HG03432 (cell line): ENCODE measurements at regions not wholly inside any gene's neighbourhood (a gene's known extent, or its start where the extent isn't known, plus 50 kb on each side); places are given as distances from the start of the nearest gene placed in this dataset.

Experiments
- ATAC-seq: cut with Tn5 transposase; IDR thresholded peaks from one replicate; pipeline ENCODE4 v1.9.1; 2021; ENCODE audit warnings: mild to moderate bottlenecking, moderate library complexity; ENCODE audit not compliant: unreplicated experiment

DNA sequence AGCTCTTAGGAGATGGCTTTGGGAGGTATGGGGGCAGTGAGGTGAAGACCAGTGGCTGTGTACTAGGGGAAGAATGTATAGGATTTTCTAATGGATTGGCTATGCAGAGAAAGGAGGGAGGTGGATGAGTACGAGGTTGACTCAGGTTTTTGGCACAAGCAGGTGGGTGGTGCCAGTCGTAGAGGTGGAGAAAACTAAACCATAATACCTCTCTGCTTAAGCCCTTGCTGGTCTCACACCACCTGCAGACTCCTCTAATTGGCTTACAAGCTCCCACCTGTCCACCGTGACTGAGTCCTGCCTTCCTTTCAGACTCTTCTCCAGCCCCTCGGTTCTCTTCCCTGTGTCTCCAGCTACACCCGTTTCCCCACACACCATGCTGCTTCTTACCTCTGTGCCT lies 521.7 kb upstream of the CLINT1 start:
- ATAC-seq = no peak

DNA sequence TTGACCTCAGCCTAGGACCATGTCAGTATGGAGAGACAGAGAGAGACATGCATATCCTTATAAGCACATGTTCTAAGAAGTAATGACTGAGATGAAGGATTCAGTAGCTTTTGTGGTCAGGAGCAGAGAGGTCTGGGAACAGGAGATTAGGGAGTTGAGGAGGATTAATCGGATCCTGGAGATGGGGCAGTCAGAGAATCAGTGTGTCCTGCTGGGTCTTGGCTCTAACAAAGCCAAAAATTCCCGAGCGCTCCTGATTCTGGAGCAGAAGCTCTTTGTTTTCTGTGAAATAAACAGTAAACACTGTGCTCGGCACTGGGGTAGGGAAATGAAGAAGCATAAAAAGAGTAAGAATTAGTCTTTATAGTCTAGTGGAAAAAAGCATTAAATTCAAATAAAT lies 520.0 kb upstream of the CLINT1 start:
- no peak for ATAC-seq

DNA sequence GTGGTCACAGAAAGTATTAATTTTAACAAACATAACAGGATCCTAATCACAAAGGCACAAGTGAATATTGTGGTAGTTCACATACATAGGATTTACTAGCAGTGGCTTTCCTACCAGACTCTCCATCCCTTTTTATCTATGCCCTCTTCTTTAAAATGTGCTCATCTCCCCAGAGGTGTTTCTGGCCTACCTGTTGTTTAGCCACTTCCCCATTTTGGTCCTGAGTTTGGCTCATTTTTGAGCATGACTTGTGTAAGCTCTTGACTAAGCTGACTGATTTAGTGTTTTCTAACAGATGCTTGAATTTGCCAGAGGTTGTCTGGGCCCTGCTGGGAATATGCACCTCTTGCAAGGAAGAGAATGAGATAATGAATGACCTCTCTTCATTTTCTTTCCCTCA lies 517.7 kb upstream of the CLINT1 start:
- no peak for ATAC-seq

DNA sequence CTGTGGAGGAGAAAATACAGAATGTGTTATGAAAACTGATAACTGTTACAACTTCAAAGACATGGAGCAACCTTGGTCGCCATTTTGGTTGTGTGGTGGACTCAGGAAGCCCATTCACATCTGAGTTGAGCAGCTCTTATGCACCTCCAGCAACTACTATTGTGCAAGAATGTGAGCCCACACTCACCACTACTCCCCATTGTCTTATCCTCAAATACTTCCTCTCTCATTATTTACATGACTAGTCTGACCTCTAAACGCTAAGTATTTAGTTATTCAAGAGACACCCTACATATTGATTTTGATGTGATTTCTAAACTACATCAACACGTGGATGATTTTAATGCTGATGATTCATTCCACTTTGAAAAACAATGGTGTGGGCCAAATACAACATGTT lies 516.6 kb upstream of the CLINT1 start:
- ATAC-seq = no peak

DNA sequence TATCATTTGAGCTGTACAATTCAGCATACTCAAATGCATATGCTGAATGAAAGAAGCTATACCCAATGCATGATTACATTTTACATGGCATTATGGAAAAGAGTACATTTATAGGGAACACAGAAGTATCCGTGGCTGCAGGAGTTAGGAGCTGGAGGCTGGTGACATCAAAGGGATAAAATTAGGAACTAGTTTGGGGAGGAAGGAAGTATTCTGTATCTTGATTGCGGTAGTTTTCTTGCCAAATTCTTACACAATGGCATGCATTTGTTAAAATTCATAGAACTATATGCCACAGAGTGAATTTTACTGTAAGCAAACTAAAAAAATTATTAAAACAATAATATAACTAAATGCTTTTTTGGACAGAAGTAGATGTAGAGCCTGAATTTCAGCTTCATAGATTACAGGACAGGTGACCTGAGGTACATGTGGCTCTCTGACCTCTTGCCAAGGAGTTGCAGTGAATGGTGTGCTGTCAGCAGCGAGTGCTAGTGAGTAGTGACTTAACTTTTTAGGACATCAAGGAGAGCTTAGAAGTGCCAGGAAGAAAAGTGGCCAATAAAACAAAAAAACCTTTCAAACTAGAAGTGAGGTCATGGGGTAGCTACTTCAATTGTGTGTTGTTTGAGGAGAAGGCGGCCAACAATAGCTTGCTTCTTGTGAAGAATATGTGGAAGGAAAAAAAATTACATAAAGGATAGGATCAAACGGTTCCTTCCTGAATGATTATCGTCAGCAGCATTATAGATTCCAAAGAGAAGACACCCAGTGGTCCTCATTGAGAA lies 514.9 kb upstream of the CLINT1 start:
- ATAC-seq = no peak

DNA sequence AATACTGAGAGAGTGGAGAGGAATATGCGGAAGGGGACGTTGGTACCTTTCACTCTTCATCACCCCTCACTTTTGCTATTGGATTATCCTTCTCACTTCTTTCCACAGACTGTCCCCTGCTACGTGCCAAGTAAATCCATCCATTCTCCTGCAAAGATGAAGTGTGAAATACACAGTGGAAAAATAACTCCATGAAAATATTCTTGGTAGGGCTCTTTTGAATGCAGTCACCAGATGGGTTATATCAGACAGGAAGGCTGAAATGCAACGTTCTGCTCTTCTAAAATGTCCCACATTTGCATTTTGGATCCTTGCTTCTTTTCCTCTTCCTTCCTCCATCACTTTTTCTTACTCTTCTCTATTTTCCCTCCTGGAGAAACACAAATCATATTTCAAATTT lies 510.3 kb upstream of the CLINT1 start:
- ATAC-seq = no peak

DNA sequence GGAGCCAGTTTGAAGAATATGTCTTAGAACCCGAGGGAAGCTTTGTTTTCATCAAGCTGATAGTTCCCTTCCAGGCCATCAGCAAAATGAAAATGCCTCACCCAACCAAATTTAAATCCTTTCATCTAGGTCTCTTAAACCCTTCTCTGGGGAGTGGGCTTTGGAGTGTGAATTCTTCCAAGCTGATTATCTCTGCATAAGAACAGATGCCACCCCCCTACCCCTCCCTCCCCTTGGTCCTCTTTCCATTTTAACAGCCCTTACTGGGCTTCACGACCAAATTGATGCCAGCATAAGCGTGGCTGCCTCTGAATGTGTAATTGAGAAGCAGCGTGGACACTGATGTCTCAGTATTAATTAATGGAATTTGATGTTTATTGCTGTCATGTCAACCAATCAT lies 509.7 kb upstream of the CLINT1 start:
- no peak for ATAC-seq

DNA sequence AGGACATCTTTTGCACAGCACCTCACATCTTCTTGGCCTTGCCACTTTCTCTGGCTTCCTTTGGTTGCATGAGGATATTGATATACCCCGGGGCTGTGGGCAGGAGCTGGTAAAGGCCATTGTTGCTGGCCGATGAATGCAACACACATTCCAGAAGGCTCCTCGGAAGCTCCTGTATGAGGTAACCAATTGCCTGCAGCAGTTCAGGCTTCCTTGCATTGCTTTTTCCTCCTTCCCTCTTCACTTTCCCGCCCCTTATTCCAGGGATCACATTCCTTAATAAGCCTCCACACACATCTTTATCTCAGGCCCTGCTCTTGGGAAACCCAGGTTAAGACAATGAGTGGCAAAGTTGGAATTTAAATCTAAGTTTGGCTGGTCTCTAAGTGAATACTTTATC lies 505.4 kb upstream of the CLINT1 start:
- no peak for ATAC-seq

DNA sequence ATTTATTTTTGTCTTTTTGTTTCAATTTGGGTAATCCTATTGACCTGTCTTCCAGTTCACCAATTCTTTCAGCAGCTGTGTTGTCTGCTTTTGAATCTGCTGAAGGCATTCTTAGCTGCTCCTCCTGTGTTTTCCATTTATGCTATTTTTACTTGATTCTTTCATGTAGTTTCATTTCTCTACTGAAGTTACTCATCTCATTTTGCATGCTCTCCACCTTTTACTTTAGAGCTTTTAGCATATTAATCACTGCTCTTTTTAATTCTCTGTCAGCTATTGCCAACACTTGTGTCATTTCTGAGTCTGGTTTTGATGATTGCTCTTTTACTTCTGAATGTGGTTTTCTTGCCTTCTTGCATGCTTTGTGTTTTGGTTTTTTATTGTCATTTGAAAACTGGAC lies 496.0 kb upstream of the CLINT1 start:
- ATAC-seq = no peak

DNA sequence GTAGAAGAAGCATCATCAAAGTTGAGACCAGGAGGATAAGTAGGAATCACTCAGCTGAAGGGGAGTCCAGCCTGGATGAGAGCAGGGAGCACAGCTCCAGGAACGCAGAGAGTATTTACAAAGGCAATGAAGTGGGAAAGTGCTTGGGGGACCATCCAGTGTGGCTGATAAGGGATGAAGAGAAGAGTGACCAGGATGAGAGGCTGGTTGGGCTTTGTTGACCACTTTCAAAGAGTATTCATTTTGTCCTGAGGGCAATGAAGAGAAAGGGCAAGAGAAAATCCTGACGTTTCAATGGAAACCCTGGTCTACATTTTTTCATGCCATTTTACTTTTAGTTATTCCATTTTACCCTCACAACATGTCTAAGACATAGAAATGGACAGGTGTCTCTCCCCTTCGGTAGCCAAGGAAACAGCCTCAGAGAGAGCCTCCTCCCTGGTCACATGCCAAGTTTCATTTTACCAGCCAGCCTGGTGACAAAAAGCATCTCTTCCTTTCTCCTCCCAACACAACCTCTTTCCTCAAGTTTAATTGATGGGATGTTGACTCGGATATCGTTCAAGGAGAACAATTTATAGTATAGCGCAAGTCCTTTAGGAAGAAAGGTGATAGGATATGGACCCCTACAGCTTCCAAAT lies 492.7 kb upstream of the CLINT1 start:
- no peak for ATAC-seq

DNA sequence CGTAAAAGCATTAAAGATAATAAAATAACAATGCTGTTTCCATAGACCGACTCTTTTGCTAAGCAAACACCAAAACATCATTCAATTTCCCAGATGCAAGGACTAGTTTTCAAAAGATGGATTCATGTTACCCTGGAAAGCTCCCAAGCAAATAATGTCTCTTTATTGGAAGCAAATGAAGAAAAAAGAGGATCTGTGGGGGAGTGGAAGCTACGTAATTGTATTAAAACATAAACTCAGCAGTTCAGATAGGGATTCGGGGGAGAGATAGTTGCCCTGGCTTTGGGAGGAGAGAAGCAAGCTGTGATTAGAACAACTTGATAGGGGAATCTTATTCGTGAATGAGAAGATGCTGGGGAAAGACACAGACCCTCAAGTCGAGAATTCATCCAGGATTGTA lies 491.0 kb upstream of the CLINT1 start:
- ATAC-seq = no peak

DNA sequence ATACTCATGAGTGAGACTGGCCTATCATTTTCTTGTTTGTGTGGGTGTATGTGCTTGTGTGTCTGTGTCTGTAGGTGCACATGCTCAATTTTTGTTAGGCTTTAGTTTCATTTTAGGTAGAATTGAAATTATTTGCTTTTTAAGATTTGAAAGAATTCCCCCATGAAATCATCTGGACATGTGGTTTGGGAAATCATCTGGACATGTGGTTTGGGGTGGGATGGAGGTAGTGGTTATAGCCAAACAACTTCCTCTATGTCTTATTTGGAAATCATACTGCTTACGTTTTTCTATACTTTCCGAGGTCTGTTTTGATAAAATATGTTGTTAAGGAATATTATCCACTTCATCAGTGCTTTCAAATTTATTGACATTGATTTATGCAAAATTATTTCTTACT lies 485.4 kb upstream of the CLINT1 start:
- ATAC-seq = no peak

DNA sequence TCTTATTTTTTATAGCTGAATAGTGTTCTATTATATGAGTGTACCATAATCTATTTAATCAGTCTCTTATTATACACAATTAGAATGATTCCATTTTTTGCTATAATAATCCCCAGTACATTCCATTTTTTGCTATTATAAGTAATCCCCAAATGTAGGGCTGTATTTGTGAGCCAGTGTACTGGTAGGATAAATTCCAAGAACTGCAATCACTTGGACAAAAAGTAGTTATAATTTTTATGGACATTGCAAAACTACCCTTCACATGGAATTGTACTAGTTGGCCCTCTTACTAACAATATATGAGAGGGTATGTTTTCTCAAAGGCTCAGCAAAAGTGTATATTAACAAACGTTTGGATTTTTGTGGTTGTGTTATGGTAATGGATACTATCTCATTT lies 481.7 kb upstream of the CLINT1 start:
- no peak for ATAC-seq

DNA sequence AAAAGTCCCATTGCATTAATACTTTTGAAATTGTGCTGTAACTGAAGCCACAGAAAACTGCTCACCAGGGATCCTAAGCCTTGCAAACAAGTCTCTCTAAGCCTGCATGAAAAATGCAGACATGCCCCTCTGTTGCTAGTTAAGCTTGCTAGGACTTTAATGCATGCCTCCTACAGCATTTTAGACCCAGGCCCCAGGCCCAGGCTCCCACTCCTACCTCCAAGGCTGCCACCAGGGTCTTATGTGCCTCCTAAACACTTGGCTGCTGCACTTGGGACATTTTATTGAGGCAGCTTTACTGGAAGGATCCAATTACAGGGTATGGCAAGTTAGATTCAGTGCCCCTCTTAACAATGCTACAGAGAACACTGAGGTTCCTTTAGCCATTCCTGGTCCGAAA lies 467.3 kb upstream of the CLINT1 start:
- ATAC-seq = no peak

DNA sequence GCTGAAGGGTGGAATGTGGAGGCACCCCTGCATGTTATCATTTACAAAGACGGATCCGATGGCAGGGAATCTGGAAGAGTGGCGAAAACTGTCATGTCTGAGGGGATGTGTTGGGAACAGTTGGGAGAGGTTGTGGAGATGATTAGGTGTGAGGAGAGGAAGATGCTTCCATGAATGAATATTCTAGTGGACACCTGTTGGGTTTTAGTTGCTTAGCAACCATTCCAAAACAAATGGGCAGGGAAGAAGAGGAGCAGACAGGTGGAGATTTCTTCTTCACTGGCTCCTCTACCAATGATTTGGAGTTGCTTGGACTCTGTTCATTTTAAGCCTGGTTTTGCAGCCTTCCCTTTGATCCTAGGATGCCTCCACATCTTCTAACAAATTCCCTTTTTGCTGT lies 465.3 kb upstream of the CLINT1 start:
- no peak for ATAC-seq

DNA sequence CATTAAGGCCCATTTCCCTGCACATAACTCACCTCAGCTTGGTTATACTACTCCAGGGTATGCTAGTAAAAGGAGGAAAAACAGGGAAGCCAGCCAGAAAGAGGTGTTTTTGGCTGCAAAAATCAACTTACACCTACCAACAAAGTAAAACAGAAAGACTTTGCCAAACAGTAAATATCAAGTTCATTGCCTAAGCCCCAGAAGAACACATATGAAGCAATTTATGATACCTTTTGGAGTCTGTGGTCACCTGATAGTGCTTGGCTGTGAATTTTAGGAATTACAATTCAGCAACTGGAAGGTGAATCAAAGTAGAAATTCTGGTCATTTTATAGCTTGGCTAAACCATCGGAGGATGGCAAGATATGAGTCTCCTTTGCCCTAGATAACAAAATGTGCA lies 463.7 kb upstream of the CLINT1 start:
- ATAC-seq = no peak

DNA sequence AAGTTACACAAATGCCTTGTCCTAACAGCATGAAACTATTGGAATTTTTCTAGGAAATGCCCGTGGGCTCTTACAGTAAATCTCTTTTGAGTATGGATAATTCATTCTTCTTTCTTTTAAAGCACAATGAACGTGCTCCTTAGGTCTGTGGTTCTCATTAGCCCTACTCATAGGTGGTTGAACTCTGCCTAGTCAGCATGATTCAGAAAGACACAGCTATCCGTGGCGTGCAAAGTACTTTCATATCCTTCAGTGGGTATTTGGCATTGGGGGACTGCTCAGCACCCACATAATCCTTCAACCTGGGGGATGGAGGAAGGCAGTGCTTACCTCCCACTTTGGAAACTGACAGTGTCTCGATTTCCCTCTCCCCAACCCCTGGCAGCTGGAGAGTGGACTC lies 462.0 kb upstream of the CLINT1 start:
- ATAC-seq = no peak

DNA sequence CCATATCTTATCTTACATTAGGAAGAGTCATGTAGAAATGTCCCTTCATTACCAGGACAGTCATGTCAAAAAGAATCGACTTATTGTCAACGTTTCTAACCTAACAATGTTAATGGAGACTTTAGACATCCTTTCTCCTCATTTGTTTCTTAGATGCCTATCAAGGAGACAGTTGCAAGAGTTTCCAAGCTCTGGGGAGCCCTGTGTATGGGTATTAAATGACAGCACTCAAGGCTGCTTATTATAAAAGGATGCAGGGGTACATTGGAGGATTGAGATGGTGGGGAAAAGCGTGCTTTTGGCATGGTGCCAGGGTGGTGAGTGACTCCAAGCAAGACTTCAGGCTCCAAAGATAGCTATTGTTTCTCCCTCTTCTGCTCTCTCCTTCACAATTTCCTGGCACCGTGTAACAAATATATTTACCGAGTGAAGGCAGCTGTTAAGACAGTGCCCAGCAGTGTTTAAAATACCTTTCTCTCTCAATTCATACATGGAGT lies 461.3 kb upstream of the CLINT1 start:
- ATAC-seq = no peak

DNA sequence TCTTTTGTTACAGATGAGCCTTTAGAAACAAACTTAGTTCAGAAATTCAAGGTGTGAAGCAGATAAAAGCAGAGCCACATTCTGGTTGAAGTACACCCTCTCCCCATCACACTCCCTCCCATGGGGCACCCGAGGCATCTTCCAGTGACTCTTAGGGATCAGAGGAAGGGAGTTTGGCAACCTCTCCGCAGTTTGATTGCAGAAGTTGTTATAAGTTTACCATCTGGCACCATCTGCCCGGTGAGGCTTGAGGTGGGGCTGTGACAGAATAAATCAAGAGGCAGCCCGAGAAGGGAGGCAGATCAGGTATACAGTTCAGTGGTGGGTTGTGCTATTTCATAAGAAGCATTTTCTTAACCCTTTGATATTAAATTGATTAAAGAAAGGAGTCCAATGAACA lies 458.6 kb upstream of the CLINT1 start:
- ATAC-seq = no peak

DNA sequence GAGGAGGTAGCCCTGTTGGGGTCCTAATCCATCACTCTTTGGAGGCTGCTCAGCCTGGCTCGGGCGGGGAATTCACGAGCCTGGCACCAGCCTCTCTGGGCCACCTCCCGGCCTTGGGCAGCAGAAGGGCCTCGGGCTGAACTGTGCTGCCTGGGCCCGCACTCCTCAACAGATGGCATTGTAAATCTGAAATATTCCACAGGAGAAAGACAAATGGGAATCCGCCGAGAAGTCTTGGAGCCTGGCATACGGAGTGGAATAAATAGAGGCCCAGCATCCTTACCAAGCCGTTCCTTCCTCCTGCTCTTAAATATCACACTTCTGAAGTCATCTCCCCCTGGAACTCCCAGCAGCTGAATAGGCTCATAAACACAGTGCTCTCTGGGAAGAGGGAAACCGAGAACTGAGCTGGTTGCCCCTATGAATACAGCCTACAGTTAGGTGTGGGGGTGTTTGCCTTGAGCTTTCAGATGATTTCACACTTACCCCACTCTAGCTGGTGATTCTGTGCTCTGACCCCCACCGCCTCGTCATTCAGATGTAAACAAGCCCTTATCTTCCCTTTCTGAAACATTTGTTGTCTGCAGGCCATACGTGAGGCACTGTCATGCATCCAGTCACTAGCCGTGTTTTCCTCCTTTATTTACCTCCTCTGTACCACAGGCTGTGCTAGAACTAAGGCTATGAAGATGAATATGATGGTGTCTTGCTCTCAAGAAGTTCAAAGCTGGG lies 455.0 kb upstream of the CLINT1 start:
- ATAC-seq = no peak

DNA sequence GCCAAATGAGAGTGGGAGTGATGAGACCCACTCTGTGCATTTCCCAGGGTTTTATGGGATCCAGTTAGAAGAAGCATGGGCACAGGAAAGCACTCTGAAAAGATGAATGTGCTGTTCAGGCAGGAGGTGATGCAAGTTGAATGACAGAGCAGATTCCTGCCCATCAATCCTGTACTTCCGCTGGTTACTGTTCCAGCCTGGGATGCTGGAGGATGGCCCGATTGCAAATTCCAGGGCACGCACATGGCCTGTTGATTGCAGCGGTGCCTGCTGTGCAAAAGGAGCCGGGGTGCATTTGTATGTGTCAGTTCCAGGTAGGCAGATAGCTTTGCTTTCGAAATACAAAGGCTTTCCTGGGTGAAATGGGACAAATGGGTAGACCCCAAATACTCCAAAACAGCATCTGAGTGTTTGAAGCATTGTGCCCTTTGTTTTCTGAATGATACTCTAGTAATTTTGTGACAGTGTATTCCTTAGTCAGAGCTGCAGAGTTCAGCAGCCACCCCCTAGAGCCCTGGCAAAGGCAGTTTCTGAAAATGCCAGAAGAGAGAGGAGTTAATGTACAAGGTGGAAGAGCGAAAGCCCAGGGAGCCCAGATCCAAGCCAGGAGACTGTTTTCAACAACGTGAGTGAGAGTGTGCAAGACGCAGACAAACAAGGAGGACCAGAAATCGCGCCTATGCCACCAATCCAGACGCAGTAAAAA lies 454.2 kb upstream of the CLINT1 start:
- no peak for ATAC-seq
